HG03025 (cell line): ENCODE measurements at regions not wholly inside any gene's neighbourhood (a gene's known extent, or its start where the extent isn't known, plus 50 kb on each side); places are given as distances from the start of the nearest gene placed in this dataset.

Source experiments
- ATAC-seq: cut with Tn5 transposase; IDR thresholded peaks from one replicate; pipeline ENCODE4 v1.9.1; 2021; ENCODE audit warnings: mild to moderate bottlenecking, moderate library complexity; ENCODE audit not compliant: unreplicated experiment, low FRiP score

DNA sequence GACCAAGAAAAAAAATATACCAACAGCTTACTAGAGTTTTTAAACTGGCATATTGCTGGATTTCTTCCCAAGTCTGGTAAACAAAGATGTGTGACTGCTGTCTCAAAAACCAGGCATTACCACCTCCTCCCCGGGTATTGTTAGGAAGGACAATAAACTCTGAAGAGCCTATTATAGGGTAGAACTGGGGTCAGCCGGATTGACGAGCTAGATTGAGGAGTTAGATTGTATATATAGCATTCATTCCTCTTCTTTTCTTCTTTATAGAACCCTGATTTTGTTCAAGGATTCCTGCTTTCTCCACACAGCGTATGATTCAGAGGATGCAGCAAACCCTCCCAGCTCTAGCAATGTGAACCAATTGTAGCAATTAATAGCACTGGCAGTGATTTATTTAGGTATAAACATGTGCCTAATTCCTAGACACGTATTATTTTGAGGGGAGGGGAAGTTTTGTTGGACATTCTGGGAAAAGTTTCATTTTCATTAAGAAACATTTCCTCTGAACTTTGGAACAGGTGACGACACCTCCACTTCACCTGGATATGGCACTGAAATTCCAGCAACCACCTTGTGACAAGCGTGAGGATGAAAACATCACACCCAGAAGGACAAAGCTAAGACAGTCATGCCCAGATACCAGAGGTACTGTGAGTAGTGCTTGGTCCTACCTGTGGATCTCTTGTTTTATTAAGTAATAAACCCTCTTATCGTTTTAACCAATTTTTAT, 679.4 kb upstream of the KIRREL3 start:
- ATAC-seq = no peak

DNA sequence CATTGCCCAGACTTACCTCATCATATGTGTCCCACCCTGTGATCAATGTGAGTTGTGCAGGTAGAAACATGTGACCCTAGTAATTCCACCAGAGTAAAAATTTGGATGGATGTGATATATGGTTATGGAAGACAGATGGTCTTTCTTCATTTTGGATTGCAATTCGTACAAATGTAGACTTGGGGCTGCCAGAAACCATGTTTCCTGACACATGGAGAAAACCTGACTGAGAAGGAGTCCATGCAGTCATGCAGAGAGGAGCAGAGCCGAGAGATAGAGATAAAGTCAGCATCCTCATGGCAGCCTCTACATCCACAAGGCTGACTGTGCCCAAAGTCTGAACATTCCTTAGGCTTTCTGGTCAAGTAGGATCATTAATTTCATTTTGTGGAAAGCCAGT, 678.1 kb upstream of the KIRREL3 start:
- ATAC-seq = no peak

DNA sequence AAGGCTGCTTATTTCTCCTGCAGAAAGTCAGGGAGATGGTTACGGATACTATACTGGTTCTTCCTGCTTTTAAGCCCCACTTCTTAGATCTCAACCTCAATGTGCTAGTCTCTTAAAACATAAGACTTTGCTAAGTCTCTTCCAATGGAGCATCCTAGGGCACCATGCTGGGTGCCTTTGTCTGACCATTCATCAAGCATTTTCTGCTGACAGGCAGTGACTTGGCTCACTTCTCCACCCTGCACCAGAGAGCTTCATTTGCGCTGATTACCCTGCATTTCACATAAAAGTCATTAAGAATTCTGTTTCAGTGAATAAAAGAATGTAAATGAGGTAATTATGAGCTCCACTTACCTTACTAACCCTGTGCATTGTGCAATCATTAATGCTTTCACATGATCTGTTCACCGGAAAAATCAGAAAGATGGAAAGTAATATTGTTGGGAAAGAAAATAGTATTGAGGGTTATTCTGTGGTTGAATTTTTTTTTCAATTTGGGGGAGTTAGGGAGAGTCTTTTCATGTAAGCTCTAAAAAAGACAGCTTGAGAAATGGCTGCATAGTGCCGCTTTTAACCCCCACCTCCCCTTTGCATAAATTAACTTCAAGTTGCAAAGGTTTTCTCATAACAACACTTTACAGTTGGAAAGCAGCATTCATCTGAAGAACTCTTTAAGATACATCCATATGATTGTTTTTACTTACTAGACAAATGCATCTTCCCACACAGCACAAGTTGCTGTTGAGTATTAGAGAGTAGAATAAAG, 677.3 kb upstream of the KIRREL3 start:
- no peak for ATAC-seq

DNA sequence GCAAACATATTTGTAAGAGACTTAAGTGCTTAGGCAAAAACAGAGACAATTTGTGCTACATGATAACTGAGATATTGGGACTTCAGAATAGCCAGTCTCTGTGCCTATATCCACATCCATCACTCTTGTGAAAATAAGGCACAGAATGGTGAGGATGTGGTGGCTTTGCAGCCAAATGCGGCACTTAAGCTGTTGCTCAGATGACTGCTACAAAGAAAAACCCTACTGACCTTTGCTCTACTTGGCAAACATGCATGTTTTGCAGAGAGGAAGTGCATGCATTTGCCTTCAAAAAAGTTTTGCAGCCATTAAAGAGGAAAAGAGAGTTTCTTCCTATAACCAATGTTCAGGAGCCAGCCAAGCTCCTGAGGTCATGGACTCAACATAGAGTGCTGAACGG, 675.0 kb upstream of the KIRREL3 start:
- no peak for ATAC-seq

DNA sequence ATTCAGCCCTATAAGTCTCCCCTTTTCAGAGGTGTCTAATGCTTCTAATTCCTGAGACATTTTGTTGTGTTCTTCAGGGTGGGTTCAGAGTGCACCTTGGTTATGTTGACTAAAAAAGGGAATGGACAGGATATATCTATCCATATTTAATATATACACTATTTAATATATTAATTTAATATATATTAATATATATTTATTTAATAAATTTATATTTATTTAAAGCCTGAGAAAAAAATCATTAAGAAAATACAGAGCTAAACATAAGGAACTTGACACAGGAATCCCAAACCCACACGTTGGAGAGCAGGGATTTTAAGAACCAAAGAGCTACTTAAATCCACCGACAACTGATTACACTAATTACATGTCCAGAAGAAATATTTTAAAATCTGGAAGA, 674.2 kb upstream of the KIRREL3 start:
- ATAC-seq = no peak

DNA sequence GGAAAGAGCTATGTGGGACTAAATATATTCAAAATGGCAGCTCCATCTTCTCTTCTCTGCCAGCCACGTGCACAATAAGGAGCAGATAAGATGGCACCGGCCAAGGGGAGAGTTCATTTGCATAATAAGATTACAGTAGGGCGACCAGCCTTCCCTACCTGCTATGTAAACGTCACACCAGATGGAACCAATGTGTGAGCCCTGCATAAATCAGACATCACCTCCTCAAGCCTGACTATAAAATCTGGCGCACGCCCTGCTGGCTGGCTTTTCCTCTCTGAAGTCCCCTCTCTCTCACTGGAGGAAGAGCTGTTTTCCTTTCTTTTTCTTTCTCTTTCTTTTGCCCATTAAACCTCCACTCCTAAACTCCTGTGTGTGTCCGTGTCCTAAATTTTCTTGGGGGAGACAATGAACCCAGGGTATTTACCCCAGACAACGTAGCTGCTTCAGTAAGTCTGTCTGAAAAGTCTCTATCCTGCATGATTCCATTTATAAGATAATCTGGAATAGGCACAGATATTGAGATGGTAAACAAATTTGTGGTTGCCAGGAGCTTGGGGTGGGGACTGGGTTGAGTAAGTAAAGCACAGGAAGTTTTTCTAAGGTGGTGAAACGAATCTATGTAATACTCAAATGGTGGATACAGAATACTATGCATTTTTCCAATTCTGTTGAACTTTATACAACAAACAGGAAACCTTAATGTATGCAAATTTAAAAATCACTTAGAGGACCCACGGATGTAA, 670.0 kb upstream of the KIRREL3 start:
- no peak for ATAC-seq

DNA sequence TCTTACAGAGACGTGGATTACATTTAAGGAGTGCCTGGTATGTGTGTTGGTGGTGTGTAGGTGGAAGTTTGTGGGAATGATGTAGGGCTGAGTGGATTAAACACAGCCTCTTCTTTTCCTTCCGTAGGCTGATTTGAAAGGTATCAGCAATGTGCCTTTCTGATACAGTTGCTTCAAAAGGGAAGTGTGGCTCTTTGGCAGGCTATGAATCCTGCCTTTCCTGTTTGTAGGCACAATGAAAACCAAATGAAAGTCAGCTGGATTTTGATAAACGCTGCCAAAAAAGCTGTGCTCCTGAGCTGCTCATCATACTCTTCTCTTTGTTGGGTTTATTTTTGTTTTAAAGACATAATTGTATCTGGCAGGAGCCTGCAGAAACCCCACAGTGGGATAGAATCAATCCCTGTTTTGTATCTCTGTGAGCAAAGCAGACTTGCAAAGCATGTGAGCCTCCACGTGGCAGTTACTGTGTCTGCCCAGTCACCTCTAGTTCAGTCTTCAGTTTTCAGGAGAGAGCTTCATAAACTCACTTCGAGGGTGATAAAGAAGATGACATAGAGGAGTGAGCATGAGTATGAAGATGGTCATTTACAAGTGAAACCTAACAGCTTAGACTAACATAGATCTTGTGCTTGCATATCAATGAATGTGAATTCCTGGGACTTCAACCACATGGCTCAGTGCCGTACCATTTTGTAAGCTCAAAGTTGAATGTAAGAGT, 655.7 kb upstream of the KIRREL3 start:
- no peak for ATAC-seq

DNA sequence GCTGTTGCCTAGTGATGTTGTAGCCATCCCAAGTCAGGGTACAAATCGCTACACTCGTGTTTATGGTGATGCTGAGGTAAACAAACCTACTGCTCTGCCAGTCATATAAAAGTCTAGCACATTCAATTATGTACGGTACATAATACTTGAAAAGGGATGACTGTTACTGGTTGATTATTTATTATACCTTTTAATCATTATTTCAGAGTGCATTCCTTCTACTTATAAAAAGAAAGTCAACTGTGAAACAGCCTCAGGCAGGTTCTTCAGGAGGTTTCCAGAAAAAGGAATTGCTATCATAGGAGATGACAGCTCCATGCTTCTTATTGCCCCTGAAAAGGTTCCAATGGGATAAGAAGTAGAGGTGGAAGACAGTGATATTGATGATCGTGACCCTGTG, 652.5 kb upstream of the KIRREL3 start:
- ATAC-seq = no peak

DNA sequence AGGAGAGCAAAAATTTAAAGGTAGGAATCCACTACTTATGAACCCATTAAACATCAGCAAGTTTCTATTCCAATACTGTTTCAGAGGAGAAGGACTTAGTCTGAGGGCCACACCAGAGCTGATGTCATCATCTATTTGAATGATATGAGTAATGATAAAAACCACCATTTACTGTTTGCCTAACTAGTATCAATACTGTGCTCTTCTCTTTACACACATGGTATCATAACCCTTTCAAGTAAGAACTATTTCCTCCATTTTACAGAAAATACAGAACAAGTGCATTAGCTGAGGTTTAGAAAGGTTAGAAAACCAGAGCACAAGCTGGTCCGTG, 651.3 kb upstream of the KIRREL3 start:
- no peak for ATAC-seq

DNA sequence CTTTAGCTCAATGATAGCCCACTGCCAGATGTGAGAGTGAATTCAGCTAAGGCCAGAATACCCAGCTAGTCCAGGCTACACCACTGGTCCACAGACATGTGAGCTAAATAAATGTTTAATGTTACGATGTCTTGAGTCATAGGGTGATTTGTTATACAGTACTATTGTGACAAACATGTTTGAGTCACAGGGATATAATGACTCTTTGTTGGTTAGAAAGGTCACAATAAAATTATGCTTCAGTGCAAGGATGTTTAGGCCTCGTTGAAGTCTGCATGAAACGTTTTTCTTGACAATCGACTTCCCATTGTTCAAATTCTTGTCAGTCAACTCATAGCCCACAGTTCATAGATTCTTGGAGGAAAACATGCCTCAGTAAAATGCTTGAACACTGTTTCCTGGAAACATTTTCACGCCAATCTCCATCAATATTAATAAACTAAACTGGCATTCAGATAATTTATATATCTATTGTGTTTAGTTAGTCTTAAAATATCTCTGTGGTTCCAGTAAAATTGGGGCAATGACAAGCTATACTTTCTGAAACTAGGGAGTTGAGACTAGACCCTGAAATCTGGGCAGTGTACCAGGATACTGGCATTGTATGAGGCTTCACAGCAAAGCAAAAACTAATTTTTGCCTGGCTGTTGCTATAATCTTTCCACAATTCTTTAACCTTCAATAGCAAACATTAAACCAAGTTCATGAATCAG, 650.8 kb upstream of the KIRREL3 start:
- ATAC-seq = no peak

DNA sequence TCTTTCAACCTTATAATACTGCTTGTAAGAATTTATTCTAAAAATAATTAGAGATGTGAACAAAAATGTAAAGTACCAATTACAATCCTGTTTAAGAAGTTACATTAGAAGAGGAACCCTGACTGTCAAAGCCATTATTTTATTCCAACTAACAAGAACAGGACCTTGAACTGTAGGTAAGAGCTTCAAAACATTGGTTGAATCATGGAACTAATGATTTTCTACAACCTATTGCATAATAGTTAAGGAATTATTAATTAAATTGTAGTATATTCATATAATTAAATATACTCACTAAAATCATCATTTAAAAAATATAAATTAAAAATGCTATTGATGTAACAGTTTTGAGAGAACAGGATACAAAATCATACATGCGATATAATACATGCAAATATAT, 649.4 kb upstream of the KIRREL3 start:
- ATAC-seq = no peak

DNA sequence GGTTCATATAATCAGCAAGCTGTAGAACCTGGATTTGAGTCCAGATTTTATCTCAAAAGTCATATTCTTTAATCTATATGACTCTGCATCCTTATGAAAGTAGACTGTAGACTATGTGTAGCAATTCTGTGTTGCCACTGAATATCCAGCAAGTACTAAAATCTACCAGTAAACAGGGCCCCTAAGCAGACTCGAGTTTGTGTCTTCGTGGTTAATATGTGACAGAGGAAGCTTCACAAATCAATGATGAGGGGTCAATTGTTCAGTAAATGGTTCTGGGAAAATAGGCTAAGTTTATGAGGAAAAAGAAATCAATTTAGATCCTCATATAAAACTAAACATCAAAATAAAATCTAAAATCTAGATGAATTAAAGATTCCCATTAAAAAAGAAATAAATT, 648.5 kb upstream of the KIRREL3 start:
- no peak for ATAC-seq

DNA sequence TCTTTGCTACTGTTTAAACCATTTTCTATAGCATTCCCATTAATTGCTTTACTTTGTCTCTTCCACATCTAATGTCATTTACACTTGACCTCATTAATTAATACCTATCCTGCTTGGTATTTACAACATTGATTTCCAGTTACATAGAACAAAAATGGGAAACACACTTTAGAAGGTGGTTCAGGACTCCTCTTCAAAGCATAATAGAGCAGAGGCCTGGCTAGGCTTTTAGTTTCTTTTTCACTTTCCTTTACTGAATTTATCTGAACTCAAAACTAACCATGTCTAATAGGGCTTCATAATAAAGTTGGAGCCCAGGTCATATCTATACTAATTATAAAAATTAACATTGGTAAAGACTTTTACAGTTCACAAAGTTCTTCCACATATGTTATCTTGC, 648.0 kb upstream of the KIRREL3 start:
- no peak for ATAC-seq

DNA sequence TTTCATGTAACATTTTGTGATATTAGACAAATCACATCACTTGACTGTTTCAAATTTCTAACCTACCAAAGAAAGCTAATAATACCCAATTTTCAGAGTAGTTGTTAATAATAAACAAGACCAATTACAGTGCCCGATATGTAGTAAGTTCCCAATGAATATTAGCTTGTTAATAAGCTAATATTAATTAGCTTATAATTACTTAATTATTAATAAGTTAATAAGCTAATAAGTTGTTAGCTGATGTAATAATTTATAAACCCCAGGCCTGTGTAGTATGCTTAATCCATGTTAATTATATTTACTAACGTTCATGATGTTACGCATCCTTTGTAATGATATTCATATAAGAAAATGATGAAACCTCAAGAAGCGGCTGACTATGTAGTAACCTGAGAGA, 643.8 kb upstream of the KIRREL3 start:
- no peak for ATAC-seq

DNA sequence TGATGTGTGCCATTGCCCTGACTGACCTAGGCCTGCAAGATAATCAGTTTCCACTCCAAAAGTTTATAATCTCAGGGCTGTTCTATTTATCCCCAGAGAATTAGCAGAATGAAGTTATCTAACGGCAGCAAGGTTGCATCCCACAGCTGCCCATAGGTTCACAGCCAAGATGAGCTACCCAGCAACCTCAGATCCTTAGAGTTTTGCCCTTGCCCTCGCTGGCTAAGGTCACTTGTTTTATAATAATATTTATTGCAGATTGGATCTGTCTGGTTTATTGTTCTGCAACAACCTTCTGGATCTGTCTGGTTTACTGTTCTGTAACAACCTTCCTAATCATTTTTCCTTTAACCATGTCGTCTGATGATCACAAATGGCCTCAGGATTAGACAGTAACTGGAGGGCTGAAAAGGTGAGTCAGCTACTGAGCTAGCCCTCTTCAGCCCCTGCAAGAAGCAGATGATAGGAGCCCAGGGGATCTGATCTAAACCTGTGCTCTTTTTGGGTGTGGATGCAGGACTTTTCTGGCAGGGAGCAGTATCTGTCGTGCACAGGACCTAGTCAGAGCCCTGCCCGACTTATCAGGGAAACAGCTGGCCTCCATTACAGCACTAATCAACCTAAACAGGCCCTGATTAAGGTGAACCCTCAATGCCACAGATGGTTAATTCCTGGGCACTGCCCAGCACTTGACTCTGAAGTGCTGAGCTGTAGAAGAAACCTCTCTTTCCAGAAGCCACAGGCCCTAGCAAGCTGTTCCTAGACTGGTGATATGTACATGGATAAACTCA, 642.9 kb upstream of the KIRREL3 start:
- ATAC-seq = no peak

DNA sequence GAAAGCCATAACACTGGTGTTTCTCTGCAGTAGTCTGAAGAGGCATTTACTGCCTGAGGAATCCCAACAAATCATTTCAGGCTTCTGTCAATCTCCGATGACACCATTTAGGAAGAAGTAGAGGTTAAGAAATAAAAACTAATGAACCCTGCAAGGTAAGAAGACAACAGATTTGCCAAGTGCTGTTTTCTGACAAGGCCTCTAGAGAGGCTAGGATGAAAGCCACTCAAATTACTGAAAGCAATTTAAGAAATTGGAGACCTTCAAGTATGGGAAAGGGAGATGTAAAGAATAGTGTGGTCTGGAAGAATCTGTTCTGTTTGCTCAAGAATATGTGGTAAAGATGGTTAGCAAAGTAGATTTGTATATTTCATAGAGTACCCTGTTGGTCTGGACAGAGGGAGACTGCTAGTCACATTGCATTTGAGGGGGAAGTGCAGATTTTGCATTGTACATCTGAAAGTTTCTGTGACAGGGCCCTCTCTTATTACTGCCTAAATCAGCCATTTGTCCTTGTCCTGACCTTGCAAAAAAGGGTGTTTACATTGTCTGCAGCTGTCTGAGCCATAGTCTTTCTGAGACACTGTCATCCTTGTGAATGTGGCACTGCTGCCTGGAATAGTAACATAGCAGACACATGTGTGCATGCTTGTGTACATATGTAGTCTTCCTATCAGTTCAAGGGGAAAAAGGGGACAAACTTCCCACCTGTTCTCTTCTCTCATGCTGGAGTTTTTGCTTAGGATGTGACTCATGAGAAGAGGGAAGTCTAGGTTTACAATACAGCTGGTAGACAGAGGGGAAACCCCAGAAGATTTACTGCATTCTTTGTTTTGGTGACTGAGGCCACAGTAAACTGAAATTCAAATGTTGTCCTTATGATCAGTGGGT, 640.2 kb upstream of the KIRREL3 start:
- peak; percentile 74 for ATAC-seq

DNA sequence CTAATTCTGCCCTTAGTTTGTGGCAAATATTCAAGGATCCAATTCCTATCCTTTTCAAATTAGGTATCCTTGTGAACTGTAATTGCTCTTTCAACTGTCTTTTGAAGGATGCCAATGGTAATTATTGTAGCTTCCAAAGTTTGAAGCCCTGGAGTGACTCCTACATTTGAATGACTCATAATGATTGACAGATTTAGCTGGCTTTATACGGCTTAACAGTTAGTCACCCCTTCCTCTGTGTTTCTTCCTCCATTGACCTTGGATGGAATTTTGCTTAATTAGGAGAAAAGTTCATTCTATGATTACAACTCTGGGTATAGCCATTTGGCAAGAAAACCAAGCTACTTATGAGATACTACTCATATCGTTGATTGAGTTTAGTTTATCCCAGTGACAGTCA, 639.3 kb upstream of the KIRREL3 start:
- no peak for ATAC-seq

DNA sequence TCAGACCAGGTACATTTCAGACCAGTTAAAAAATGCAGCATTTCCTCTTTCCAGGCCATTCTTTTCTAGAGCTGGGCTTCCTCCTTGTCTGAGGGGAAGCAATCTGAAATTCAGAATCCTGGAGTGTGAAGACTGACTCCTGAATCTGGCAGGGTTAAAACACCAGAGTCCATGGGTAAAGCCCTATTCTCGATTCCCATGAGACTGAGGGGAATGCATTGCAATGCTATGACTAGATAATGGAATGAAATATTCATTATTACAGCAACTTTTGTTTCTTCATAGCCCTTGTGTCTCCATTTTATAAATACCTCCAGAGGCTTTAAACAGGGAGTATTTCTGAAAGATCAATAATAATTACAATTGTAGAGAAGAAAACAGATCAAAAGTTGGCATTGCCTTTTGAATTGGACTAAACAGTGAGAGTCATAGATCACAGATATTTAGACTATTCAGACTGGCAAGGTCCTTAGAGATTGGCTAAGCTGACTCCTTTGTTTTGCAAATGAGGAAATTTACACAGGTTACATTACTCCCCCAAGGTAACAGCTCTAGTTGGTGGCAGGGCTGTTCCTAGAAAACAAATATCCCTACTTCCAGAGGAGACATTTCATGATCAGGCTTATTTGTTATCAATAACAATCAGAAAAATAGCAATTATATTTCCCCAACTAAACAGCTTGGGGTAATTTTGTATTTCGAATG, 632.6 kb upstream of the KIRREL3 start:
- no peak for ATAC-seq
